ENCODE measurements at regions not wholly inside any gene's neighbourhood (a gene's known extent, or its start where the extent isn't known, plus 50 kb on each side); places are given as distances from the start of the nearest gene placed in this dataset.

DNA sequence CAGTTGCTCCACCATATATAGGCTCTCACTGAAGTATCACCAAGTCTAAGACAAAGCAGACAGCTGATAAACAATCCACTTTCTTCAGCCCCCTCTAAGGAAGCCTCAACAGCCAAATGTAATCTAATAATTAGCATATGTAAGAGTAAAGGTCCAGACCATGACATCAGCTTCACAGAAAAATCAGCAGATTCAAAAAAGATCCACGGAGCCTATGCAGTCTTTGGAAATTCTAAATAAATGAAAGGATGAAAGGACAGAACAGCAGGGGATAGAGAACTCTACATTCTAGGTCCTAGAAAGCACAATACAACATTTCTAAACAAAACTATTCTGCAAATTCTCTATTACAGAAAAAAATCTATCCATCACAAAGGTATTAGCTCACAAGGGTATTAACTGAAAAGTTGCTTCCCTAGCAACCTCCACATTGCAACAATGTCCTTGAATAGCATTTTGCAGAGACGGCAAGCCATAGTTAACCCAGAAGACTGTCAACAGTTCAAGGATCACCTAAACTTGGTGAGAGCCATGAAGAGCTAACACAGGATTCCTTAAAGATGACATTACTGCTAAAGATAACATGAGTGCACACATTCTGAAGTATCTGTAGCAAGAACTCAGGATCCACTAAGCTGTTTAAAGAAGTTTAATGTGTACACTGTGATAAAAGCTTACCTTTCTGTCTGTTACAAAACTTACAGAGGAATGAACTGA is 74.3 kb downstream of the SIPA1L2 start:
- DNase-seq (ENCODE audit: low spot score) = no peak

DNA sequence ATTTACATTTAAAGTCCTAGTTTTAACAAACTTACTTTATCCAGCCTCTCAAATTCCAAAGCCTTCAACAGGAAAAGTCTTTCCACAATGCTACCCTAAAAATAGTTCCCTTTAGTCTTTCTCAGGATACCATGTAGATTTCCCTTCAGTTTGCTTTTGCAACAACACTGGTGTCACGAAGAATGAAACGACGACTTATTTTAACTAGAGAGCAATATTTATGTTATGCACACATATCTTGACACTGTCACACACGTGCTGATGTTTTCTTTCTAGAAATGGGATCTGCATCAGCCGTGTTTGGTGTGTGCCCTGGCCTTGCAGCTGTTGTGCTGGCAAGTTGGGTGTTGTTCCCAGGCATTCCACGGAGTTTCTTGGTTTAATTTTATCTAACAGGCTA is 75.5 kb downstream of the SIPA1L2 start:
- DNase-seq (ENCODE audit: low spot score) = no peak

DNA sequence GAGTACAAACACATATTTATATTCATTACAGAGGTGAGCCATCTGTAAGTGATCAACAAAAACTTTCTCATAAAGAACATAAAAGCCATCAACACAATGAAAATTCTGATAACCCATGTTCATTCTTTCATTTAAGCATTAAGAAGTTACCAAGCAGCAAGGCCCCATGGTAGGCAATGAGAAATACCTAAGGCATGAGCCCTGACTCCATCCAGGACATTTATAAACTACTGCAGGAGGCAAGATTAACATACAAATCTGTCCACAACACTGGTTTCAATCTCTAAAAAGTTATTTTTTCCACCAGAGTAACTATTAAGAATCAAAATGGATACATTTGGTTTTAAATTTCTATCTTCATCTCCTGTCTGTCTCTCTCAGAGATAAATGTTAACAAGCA is 76.1 kb downstream of the SIPA1L2 start:
- no peak for DNase-seq (ENCODE audit: low spot score)

DNA sequence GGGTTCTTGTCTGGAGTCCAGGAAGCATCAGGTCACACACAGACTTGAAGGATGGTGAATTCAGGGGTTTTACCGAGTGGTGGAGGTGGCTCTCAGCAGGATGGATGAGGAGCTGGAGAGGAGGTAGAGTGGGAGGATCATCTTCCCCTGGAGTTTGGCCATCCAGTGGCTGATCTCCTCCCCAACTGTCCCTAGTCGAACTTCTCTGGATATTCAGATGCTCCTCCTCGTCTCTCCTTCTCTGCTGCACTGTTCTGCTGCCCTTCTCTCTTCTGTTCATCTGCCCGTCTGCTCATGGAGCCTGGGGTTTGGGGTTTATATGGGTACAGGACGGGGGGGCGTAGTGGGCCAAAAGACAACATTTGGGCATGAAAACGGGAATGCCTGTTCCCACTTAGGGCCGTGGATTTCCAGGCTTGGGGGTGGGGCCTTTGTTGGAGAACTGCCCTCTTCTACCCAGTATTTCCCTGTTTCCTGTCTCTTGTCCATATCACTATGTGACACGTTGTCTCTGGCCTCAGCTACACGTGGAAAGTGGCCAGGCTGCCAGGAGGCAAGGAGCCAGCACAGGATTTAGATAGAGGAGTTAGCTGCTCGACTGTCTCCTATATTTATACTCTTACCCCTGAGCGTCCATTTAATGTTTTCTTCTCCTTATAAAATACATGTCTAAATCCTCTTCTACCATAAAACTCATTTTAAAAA is 76.7 kb downstream of the SIPA1L2 start:
- no peak for DNase-seq (ENCODE audit: low spot score)

DNA sequence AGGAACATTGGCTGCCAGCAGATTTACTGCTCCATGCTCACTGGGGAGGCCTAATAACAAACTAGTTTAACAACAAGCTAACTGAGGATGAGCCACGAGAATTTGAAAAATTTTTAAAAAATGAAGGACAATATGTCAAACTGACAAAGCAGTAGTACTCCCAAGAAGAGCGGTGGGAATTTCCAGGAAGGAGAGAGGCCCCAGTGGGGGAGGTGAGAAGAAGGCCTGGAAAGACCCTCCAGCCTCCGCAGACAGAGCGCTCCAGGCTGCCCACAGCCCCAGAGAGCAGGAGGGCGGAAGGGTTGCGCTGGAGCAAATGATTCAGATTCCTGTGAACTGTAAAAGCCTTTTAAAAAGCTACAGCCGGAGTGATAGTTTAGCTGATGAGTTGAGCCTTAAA is 78.5 kb downstream of the SIPA1L2 start:
- DNase-seq (ENCODE audit: low spot score) = no peak

DNA sequence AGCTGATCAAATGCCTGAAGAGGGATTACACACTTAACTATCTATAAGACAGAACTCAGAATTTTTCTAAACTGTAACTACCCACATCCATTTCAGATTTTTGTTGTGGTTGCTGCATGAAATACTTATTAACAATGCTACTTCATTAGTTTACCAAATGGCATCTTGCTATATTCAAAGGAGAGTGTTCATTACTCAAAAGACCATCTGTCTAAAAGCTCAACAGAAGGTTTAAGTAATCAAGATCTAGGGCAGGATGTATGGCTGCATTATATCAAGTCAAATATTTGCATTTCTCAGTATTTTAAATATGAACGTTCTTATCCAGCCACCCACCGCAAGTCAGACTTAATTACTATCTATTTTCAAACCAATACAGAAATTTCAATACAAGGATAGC is 79.9 kb downstream of the SIPA1L2 start:
- no peak for DNase-seq (ENCODE audit: low spot score)

DNA sequence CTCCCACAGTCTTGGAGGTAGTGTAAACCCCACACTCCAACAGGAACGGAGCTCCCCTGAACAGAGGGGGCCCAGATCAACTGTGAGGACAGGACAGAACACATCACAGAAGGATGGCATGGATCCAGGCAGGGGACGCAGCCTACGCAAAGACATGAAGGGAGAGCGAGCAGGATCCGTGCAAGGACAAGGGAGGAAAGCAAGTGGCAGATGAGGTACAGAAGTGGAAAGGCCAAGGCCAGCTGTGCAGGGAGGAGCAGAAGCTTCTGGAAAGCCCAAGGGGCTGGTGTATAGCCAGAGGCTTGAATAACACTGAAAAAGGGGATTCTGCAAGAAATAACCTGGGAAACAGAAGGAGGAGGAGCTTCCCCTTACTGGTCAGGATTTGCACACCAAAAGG is 81.2 kb downstream of the SIPA1L2 start:
- no peak for DNase-seq (ENCODE audit: low spot score)

DNA sequence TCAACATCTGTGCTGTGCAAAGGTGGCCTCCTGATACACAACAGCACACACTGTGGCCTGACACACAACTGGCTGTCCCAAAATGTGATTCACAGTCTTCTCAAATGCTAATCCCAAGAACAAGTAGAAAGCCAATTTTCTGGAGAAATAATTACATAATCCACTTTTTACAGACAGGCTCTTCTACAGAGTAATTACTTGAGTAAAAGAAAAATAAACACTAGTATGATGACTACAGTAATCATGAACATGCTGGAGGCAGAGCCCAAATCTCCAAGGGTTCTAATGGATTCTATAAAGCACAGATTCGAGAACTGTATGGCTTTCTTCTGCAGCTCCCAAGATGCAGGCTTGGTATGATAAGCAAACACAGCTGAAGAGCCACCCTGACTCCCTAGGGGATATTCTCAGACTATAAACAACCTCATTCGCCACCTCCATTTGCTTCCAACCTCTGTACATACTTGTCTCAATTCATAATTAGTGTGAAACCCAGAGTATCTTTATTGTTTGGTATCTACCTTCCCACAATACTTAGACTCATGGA is 81.9 kb downstream of the SIPA1L2 start:
- no peak for DNase-seq (ENCODE audit: low spot score)

DNA sequence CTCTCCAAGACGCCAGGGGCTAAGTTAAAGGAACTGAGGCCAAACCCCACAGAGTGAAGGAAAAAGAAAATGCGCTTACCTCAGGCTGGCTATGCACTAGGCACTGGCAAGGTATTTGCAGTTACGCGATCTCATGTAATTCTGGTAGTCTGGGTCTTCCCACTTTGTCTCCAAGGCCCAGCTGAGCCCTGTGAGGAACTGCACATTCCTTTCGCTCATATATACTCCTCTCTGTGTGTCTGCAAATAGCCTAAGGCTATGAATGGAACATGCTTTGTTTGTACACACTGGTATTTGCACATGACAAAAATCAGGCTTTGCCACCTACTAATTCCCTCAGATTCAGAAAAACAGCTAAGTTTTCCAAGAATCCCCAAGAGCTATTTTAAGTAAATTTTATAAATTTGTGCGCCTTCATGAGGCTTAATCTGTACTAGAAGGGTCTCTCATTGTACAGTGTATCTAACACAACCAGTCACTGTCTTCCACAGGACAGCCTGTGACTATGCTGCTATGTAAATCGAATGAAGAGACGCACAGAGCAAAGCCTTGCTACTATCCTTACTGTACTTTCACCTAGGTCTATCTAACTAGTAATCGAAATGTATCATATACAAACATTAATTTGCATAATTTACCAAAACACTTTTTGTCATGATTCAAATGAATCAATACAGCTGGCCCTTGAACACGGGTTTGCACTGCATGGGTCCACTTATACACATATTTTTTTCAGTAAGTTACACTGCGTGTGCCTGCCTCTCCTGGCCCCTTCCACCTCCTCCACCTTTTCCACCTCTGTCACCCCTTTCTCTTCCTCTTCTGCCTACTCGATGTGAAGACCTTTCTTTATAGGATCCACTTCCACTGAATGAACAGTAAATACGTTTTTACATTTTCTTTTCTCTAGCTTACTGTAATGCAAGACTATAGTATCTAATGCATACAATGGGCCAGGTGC is 87.0 kb downstream of the SIPA1L2 start:
- DNase-seq (ENCODE audit: low spot score) = no peak

DNA sequence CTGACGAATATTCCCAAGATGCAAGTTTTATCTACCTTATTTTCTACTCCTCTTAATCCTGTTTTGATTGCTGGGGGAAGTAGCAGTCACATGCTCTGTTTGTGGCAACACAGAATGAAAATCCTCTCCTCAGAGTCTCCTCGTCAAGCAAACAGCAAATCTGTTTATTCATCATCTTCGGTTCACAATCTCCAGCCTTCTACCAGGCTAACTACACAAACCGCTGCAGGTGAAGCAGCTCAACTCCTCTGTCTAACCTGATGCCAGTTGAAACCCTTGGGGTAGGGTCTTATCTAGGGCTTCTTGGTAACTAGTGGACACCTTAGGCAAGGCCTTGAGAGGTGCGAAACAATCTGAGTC is 91.0 kb downstream of the SIPA1L2 start:
- no peak for DNase-seq (ENCODE audit: low spot score)

DNA sequence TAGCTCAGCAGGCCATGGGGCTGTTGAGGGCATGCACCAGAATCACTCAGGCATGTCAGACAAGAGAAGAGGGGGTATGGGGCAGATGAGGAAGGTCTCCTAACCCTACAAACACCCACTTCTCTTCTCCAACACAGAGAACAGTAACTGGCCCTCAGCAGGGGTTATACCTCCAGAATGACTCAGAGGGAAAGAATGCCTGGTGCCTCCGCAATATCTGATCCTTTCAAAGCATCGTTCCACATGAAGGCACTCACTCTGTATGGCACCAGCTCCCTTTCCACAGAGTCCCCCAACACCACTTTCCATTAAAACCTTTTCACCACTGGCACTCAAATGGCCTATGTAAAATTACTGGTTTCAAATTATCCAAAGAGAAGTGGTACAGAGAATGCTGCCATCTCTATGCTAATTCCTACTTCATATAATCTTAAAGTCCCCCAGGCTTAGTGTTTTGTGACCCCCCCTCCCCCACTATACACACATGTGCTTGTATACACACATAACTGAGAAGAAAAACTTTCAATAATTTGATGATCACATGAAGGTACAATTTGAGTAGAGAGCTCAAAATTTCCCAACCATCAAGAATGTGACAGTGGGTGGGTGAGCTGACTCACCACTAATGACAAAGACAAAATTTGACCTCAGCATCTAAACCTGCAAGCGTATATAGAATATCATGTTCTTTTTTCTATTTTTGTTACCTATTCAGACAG is 91.5 kb downstream of the SIPA1L2 start:
- DNase-seq (ENCODE audit: low spot score) = no peak

DNA sequence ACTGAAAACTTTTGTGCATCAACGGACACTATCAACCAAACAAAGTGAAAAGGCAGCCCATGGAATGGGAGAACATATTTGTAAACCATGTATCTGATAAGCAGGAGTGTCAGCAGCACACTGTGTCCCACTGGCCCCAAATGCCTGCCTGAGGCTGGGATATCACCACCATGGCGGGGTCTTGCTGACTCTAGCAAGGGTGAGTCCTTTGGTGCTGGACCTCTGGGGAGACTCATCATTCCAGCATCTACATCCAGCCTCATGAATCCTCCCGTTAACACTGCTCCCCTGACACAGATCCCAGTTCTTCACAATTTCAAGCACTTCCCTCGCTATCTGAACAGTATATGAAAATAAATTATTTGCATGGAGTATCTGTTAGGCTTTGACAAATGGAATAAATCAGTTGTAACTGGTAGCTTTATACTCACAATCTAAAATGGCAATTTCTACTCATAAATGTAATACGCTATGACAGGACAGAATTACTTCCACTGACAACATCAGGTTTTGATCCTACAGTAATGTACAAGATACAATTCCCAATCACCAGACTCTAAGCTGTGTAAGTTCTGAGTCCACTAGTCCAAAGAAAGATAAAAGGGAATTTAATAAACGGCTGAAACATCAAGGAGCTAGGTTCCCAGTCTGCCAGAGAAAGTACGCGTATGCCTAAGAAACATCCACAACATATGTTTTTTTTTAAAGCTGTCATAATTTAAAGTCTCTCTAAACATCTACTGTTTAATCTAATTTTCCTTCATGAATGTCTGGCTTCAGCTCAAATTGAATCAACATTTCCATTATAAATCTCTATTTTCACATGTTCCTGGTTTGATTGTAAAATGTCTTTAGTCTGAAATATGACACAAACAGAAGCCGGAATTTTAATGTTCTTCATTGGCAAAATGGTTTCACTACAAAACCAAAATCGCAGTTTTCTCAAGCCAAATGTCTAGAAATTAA is 95.1 kb downstream of the SIPA1L2 start:
- no peak for DNase-seq (ENCODE audit: low spot score)

DNA sequence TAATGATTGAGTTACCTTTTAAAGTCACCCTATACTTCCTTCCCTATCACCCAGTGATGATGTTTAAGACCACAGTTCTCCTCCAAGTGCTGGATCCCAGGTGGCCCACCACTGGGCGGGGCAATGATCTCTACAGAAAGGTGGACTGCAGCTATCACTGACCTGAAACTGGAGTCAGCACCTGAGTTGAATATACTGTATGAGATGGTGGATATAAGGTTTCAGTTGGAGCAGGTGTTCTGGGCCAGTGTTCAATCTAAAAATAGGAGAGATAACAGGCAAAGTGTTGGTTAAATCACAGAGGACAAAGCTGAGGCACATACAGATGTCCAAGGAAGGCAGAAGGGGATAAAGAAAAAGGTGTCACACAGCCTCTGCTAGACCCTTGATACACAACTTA is 96.6 kb downstream of the SIPA1L2 start:
- DNase-seq (ENCODE audit: low spot score) = no peak

DNA sequence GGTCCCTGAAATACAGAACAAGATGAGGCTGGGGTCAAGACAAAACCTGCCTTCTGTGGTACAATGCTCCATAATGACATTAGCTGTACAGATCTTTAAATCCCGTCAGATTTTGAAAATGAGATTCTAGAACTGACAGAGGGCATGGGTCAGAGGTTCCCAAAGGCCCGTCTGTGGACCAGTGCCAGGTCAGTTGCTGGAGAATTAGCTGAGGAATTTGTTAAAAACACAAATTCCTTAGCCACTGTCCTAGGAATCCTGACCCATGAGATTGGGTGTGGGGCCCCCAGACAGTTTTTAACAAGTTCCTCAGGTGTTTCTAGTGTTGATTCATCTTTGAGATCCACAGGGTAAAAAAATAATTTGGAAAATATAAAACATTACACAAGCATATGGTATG is 97.0 kb downstream of the SIPA1L2 start:
- DNase-seq (ENCODE audit: low spot score) = no peak

DNA sequence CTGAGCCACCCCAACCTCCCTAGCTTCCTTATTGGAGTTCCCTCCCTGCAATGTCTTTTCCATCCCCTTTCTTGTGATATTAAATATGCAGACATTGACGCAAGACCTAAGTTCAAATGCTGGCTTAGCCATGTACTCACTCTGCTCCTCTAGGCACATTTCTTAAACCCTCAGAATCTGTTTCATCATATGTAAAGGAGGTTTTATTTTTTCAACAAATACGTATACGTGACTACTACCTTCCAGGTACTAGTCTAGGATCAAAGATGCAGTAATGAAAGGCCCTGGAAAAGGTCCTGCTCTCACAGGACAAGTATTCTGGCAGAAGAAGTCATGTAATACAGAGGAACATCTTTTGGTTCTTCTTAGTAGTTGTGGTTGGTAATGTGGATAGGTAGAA is 98.6 kb downstream of the SIPA1L2 start:
- DNase-seq (ENCODE audit: low spot score) = no peak

DNA sequence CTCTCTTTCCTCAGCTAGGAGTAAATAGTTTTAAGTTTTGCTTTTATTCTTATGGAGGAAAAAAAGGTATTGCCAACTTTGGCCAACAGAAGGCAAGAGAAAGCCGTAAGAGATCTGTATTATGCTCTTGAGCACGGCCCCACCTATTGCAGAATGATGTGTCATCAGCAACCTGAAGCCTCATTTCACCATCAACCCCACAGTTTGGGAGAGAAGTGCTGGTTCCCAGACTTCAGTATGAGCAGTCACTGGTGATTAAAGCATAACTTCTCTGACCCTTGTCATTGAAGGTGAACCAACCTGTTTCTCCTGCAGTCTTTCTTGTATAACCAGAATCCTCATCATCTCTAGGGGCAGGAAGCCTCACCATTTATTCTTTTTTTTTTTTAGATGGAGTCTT is 100.2 kb downstream of the SIPA1L2 start:
- DNase-seq (ENCODE audit: low spot score) = no peak

DNA sequence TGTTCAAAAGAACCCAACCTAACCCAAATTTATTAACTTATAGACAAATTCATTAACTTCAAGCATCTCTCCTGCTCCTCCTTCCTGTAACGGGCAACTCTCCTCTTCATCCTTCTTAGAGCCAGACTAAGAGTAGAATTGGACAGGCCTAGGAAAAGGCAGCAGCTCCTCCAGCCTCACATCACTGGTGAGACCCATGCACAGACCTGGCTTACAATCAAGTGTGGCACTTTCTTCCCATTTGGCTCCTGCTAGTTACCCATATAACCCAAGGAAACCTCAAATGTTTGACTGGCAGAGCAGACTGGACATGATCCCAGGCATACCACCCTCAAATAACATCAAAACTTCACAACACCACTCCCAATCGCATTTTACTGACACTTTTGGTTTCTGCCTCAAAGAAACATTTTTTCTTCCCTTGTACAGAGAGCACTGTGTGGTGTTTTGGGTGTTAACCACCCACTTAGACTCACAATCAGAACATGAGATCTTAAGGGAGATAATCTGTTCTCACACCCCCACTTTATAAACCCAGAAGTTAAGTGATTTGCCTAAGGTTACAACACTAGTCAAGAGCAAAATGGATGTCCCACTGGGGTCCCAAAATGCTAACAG is 101.4 kb downstream of the SIPA1L2 start:
- DNase-seq (ENCODE audit: low spot score) = no peak

DNA sequence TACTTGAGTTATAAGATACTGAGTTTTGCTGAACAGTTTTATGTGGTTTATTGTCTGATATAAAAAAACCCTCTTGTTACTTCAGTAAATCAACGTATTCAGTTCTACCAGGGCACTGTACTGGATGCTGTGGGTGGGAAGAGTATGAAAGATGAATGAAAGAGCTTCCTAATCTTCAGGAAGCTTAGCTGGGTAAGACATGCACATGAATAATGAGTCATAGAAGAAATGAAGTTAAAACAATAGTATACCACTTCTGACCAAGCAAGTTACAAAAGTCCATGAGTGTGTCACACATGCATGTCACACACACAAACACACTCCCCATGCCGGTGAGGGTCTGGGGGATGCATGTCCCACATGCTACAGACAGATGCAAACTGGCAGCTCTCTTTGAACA is 105.9 kb downstream of the SIPA1L2 start:
- DNase-seq (ENCODE audit: low spot score) = no peak

DNA sequence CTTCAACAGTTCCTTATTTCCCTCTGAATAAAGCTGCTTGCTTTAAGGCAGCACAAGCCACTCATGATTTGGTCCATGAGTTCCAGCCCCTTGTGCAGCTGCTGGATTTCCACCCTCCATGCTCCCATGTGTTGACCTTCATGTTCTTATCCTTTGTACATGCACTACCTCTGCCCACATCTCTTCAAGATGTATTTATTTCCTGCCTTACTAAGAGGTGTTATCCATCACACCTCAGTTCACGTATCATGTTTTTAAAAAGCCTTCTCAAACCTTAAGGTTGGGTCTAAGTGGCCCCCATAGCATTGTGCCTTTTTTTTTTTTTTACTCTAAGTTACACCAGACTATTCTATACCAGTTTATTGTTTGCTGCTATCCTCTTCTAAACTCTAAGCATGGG is 107.7 kb downstream of the SIPA1L2 start:
- DNase-seq (ENCODE audit: low spot score) = no peak

DNA sequence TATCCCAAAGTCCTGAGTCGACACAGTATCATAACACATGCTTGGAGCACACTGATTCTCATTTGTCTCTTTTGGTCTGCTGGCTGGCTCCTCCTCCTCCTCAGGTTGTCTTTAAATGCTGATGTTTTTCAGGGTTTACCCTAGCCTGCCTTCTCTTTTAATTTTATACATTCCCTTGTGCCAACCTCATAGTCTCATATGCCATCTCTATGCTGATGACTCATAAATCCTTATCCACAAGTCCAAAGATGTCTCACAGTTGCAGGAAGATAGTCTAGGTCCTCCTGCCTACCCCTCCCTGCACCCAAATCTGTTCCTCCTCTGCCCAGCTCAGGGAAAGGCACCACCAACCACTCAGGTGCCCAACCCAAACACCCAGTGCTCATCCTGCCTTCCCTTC is 108.3 kb downstream of the SIPA1L2 start:
- no peak for DNase-seq (ENCODE audit: low spot score)

All from D341Med (cell line).